ENCODE measurements at regions not wholly inside any gene's neighbourhood (a gene's known extent, or its start where the extent isn't known, plus 50 kb on each side); places are given as distances from the start of the nearest gene placed in this dataset.

DNA sequence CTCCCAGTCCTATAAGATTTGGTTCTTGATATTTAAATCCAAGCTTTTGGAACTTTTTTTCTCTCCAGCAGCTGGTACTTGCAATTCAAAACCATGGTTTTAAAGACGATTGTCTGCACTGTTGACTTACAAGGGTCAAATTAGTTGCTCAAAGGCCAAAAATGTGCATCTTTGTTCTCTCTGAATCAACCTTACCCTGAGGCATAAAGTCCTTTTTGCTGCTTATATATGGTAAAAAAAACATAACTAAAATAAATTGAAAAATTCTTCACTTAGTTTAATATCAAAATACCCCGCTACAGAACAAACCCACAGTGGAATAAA lies 592.7 kb downstream of the XIRP2 start:
- DNase-seq, result no peak
- Histone ChIP-seq H3K36me3 (no peaks in the 10 kb centered on the region), H3K4me3 (no peak overlapping the region), H3K27ac (no peak overlapping the region), H3K4me1 (no peaks in the 10 kb centered on the region), H3K27me3 (no peaks in the 10 kb centered on the region), H3K9me3 (no peaks in the 10 kb centered on the region)
- TF ChIP-seq CTCF (IDR thresholded peaks at IDR 0.05) (no peak), POLR2A (IDR thresholded peaks at IDR 0.05) (no peak)

GRCh38 chr2:167480232-167480985 lies 592.1 kb downstream of the XIRP2 start:
- no peak for TF ChIP-seq CTCF (IDR thresholded peaks at IDR 0.05)
- no peak for TF ChIP-seq POLR2A (IDR thresholded peaks at IDR 0.05)
- DNase-seq, result no peak

DNA sequence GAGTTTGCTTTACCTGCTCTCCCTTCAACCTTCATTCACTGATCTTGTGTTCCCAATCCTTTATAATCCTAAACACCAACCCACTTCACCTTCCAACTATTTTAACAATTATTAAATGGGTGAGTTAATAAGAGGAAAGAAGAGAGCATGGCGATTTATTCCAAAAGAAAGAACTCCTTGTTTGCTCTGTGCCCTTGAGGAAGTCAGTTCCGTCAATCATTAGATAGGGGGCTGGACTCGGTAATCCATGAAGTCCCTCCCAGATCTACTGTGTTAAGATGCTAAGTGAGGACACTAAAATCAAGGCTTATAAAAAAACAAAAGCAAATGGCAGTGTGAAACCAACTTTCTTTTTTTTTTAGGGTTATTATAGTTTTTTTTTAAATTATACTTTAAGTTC lies 589.9 kb downstream of the XIRP2 start:
- Histone ChIP-seq H3K9me3 (no peaks in the 10 kb centered on the region), H3K4me3 (no peak overlapping the region), H3K27ac (no peak overlapping the region), H3K36me3 (no peaks in the 10 kb centered on the region), H3K4me1 (no peaks in the 10 kb centered on the region), H3K27me3 (no peaks in the 10 kb centered on the region)
- DNase-seq, result no peak
- TF ChIP-seq POLR2A (IDR thresholded peaks at IDR 0.05) (no peak), CTCF (IDR thresholded peaks at IDR 0.05) (no peak)

More at GRCh38 chr2:167480232-167480985, 592.1 kb downstream of the XIRP2 start:
- Histone ChIP-seq H3K4me3 (no peak overlapping the region), H3K9me3 (no peaks in the 10 kb centered on the region), H3K27me3 (no peaks in the 10 kb centered on the region), H3K4me1 (no peaks in the 10 kb centered on the region), H3K27ac (no peak overlapping the region), H3K36me3 (no peaks in the 10 kb centered on the region)

DNA sequence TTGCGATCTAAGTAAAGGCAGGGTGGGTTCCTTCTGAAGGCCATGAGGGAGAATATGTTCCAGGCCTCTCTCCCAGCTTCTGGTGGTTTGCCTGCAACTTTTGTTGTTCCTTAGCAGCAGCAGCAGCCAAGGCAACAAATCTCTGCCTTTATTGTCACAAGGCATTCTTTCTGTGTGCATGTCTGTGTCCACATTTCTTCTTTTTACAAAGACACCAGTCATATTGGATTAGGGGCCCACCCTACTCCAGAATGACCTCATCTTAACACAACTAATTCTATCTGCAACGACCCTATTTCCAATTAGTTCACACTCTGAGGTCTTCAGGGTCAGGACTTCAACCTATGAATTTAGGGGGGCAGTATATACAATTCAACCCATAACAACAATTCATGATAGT lies 587.5 kb downstream of the XIRP2 start:
- no peak overlapping the region for H3K4me3 ChIP-seq
- no peak for DNase-seq
- no peaks in the 10 kb centered on the region for H3K9me3 ChIP-seq
- no peaks in the 10 kb centered on the region for H3K27me3 ChIP-seq
- no peak for TF ChIP-seq POLR2A (IDR thresholded peaks at IDR 0.05)
- TF ChIP-seq CTCF (IDR thresholded peaks at IDR 0.05), result no peak
- H3K4me1 ChIP-seq, result no peaks in the 10 kb centered on the region
- no peaks in the 10 kb centered on the region for H3K36me3 ChIP-seq
- no peak overlapping the region for H3K27ac ChIP-seq

DNA sequence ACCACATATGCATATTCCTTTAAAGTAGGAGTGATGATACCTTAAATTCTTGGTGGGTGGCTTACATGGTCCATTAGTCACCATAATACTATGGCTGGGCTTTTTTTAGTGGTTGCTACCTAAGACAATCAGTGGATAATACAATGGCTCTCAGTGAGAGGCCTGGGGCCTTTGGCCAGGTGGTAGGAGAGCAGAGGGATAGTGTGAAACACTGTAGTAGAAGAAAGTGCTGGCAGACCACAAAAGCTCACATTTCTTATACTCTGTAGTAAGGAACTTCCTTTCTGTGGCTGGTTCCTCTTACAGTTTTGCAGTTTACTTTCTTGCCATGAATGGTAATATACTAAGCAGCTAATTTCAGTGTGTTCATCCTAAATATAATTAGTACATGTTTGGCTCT lies 583.5 kb downstream of the XIRP2 start:
- no peaks in the 10 kb centered on the region for H3K36me3 ChIP-seq
- DNase-seq, result no peak
- TF ChIP-seq POLR2A (IDR thresholded peaks at IDR 0.05) (no peak), CTCF (IDR thresholded peaks at IDR 0.05) (no peak)
- H3K27me3 ChIP-seq, result no peaks in the 10 kb centered on the region
- H3K4me1 ChIP-seq, result no peaks in the 10 kb centered on the region
- H3K4me3 ChIP-seq, result no peak overlapping the region
- no peaks in the 10 kb centered on the region for H3K9me3 ChIP-seq
- H3K27ac ChIP-seq, result no peak overlapping the region

GRCh38 chr2:167471332-167471731 lies 583.1 kb downstream of the XIRP2 start:
- Histone ChIP-seq H3K27me3 (no peaks in the 10 kb centered on the region), H3K9me3 (no peaks in the 10 kb centered on the region), H3K4me3 (no peak overlapping the region), H3K4me1 (no peaks in the 10 kb centered on the region), H3K36me3 (no peaks in the 10 kb centered on the region), H3K27ac (no peak overlapping the region)
- TF ChIP-seq CTCF (IDR thresholded peaks at IDR 0.05) (no peak), POLR2A (IDR thresholded peaks at IDR 0.05) (no peak)
- DNase-seq, result no peak
